Activated CD4-positive, alpha-beta T cell treated with anti-CD3 and anti-CD28 coated beads for 36 hours (primary cell): ENCODE measurements at regions not wholly inside any gene's neighbourhood (a gene's known extent, or its start where the extent isn't known, plus 50 kb on each side); places are given as distances from the start of the nearest gene placed in this dataset.

ENCODE experiments used
- ATAC-seq: fragments of 200-7000 bp; cut with Tn5 transposase; one replicate; pipeline ENCODE4 v1.10.0; 2021; ENCODE audit warnings: mild to moderate bottlenecking, moderate library complexity
- CTCF ChIA-PET: fragments of 350-600 bp; sonication (Branson Sonifier 250); formaldehyde crosslinking; loops from one replicate; lab custom pipeline; 2021; ENCODE audit warnings: antibody characterized with exemption; lab: Charles Lee
- POLR2A ChIA-PET: fragments of 350-600 bp; sonication (Branson Sonifier 250); formaldehyde crosslinking; loops from one replicate; lab custom pipeline; 2021; ENCODE audit warnings: antibody characterized with exemption, inconsistent platforms; lab: Charles Lee
- DNase-seq: peaks from one replicate; pipeline ENCODE4 v3.0.0-alpha.2; 2020
- H3K27ac Mint-ChIP-seq: one replicate; pipeline ENCODE4 v1.8.0; 2021; ENCODE audit warnings: mixed read lengths
- H3K27me3 Mint-ChIP-seq: one replicate; pipeline ENCODE4 v1.8.0; 2021; ENCODE audit warnings: mixed read lengths
- H3K36me3 Mint-ChIP-seq: one replicate; pipeline ENCODE4 v1.8.0; 2021; ENCODE audit warnings: low read depth, mixed read lengths
- H3K4me1 Mint-ChIP-seq: one replicate; pipeline ENCODE4 v1.8.0; 2021; ENCODE audit warnings: mixed read lengths
- H3K4me3 Mint-ChIP-seq: one replicate; pipeline ENCODE4 v1.8.0; 2021; ENCODE audit warnings: mild to moderate bottlenecking, moderate library complexity, mixed read lengths
- H3K9me3 Mint-ChIP-seq: one replicate; pipeline ENCODE4 v1.8.0; 2021; ENCODE audit warnings: low read depth, mixed read lengths
- intact Hi-C, 2 experiments: fragments of 100-400 bp; cut with DNase I in 1 of 2; cut with micrococcal nuclease in 1 of 2; formaldehyde crosslinking; loops; one replicate each; pipeline versions ENCODE4 v1.14.2 to v1.15.1; 2022 to 2024; cut with DNase I, micrococcal nuclease

- Mint-ChIP-seq H3K4me1 (no peaks in the 10 kb centered on the region), H3K36me3 (no peaks in the 10 kb centered on the region), H3K4me3 (no peak overlapping the region), H3K9me3 (peaks cover 2% of the 10 kb centered on the region), H3K27me3 (peaks cover 3% of the 10 kb centered on the region), H3K27ac (no peak overlapping the region)
- no peak for ATAC-seq
- intact Hi-C loops = no loop called here
- CTCF ChIA-PET = no interaction called here
- POLR2A ChIA-PET = no interaction called here
- DNase-seq = no peak
Observed at GRCh38 chr15:47983533-47983932, 137.3 kb upstream of the SLC24A5 start.

DNA sequence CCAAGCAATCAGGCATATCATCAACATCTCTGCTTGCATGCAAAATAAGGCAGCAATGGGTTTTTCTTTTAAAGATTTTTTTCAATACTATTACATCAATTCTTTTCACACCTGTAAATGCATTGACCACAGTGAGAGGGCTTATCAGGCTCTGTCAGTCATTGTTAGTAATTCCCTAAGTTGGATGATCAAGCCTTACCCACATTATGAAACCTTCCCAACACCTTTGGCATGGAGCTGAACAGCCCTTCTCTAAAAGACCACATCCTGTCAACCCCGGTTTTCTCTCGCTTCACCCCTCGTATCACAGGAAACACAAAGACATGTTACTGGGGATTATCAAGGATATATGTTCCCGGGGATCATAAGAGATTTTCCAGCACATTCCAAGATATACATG, 135.2 kb upstream of the SLC24A5 start:
- intact Hi-C loops = loop anchor here in 1 of 2 experiments (5.0 kb wide), 2 partner anchors 513 to 1673 kb away; no protein-coding TSS in a partner anchor
- H3K9me3 Mint-ChIP-seq = no peaks in the 10 kb centered on the region

GRCh38 chr15:47987461-47987860, 133.3 kb upstream of the SLC24A5 start:
- intact Hi-C loops = loop anchor here in 1 of 2 experiments (5.0 kb wide), 2 partner anchors 515 to 1675 kb away; no protein-coding TSS in a partner anchor
- ChIA-PET POLR2A (no interaction called here), CTCF (interaction anchor here (0.6 to 1.7 kb wide), 7 partner anchors 85 to 1677 kb away, joined by 3 to 21 read pairs (median 3); no protein-coding TSS in a partner anchor)
- H3K36me3 Mint-ChIP-seq = no peaks in the 10 kb centered on the region
- ATAC-seq (no peak), DNase-seq (no peak)
- H3K9me3 Mint-ChIP-seq = no peaks in the 10 kb centered on the region
- H3K4me3 Mint-ChIP-seq = no peak overlapping the region
- no peaks in the 10 kb centered on the region for H3K4me1 Mint-ChIP-seq
- H3K27ac Mint-ChIP-seq = no peak overlapping the region
- H3K27me3 Mint-ChIP-seq = no peaks in the 10 kb centered on the region

More for the DNA sequence above, 135.2 kb upstream of the SLC24A5 start:
- CTCF ChIA-PET = interaction anchor here (0.7 kb wide), 1 partner anchor 511 kb away, joined by 3 read pairs; no protein-coding TSS in a partner anchor
- H3K27me3 Mint-ChIP-seq = no peaks in the 10 kb centered on the region
- POLR2A ChIA-PET = no interaction called here
- H3K4me1 Mint-ChIP-seq = no peaks in the 10 kb centered on the region
- DNase-seq (no peak), ATAC-seq (no peak)
- H3K36me3 Mint-ChIP-seq = no peaks in the 10 kb centered on the region
- H3K4me3 Mint-ChIP-seq = no peak overlapping the region
- H3K27ac Mint-ChIP-seq = no peak overlapping the region

DNA sequence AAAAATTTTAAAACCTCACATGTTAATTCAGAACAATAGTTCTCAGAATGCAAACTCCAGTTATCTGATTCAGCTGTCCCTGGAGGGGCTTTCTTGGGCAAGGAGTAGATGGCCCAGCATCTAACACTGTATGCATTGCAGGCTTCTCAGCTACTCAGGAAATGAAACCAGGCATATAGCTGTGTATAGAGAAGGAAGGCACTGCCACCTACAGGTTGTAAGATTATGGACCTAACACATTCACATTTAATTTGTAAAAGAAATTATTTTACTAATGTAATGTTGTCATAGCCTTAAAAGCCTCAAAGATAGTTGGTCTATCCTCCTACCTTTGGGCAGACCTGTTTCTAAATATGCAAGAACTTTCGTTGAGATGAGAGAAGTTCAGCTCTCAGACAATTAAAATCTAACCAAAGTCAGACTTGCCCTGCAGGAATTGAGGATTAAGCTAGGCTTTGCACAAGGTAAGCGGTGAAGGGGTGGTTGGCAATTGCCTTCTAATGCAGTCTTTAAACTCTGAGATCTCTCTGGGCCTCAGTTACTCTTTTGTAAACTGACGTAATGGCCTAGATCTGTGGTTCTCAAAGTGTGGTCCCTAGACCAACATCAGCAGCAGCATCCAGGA, 132.8 kb upstream of the SLC24A5 start:
- CTCF ChIA-PET = interaction anchor here (0.6 to 1.7 kb wide), 7 partner anchors 270 to 1678 kb away, joined by 3 to 21 read pairs (median 3); no protein-coding TSS in a partner anchor

GRCh38 chr15:47988564-47988963, 132.2 kb upstream of the SLC24A5 start:
- intact Hi-C loops = loop anchor here (1.0 to 5.0 kb wide), 8 partner anchors 276 to 1676 kb away; no protein-coding TSS in a partner anchor
- DNase-seq (no peak), ATAC-seq (no peak)
- no peaks in the 10 kb centered on the region for H3K36me3 Mint-ChIP-seq
- no peaks in the 10 kb centered on the region for H3K27me3 Mint-ChIP-seq
- no peaks in the 10 kb centered on the region for H3K4me1 Mint-ChIP-seq
- no peaks in the 10 kb centered on the region for H3K9me3 Mint-ChIP-seq
- POLR2A ChIA-PET = no interaction called here
- no peak overlapping the region for H3K27ac Mint-ChIP-seq
- no peak overlapping the region for H3K4me3 Mint-ChIP-seq
- CTCF ChIA-PET = interaction anchor here (0.6 to 1.7 kb wide), 5 partner anchors 276 to 793 kb away, joined by 3 to 21 read pairs (median 3); no protein-coding TSS in a partner anchor

More for the DNA sequence above, 132.8 kb upstream of the SLC24A5 start:
- intact Hi-C loops = loop anchor here (1.0 to 5.0 kb wide), 8 partner anchors 275 to 1676 kb away; no protein-coding TSS in a partner anchor
- no peaks in the 10 kb centered on the region for H3K9me3 Mint-ChIP-seq
- no peaks in the 10 kb centered on the region for H3K36me3 Mint-ChIP-seq
- DNase-seq = peak; percentile 17
- no peaks in the 10 kb centered on the region for H3K27me3 Mint-ChIP-seq
- peak; percentile 64 for ATAC-seq
- POLR2A ChIA-PET = no interaction called here
- no peak overlapping the region for H3K27ac Mint-ChIP-seq
- H3K4me1 Mint-ChIP-seq = no peaks in the 10 kb centered on the region
- H3K4me3 Mint-ChIP-seq = no peak overlapping the region

DNA sequence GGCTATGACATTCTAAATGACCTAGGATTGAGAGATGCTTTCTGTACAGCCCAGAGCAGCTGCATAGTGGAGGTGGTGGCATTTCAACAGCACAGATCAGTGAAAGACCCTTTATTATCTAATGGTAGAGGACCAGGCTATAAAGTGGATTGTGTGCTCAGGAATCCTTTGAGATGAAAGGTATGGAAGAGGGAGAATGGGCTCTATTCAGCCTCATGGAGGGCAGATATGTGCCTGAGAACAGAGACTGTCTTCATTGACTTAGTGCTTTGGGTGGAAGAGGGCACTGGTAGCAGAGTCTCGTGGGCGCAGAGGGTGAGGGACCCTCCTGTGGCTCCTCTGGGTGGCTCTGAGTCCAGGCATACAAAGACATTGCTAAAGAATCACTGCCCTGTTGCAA, 130.0 kb upstream of the SLC24A5 start:
- intact Hi-C loops = no loop called here
- CTCF ChIA-PET = no interaction called here
- Mint-ChIP-seq H3K4me3 (no peak overlapping the region), H3K9me3 (no peaks in the 10 kb centered on the region), H3K27ac (no peak overlapping the region), H3K4me1 (no peaks in the 10 kb centered on the region), H3K36me3 (no peaks in the 10 kb centered on the region), H3K27me3 (no peaks in the 10 kb centered on the region)
- no peak for DNase-seq
- no peak for ATAC-seq
- POLR2A ChIA-PET = no interaction called here

GRCh38 chr15:47991357-47991756, 129.4 kb upstream of the SLC24A5 start:
- Mint-ChIP-seq H3K4me1 (no peaks in the 10 kb centered on the region), H3K9me3 (no peaks in the 10 kb centered on the region), H3K27me3 (no peaks in the 10 kb centered on the region), H3K36me3 (no peaks in the 10 kb centered on the region), H3K4me3 (no peak overlapping the region), H3K27ac (no peak overlapping the region)
- DNase-seq (no peak), ATAC-seq (no peak)
- POLR2A ChIA-PET = no interaction called here
- CTCF ChIA-PET = no interaction called here
- intact Hi-C loops = no loop called here

GRCh38 chr15:47993051-47993450, 127.7 kb upstream of the SLC24A5 start:
- POLR2A ChIA-PET = no interaction called here

GRCh38 chr15:47997195-47998080, 123.4 kb upstream of the SLC24A5 start:
- Mint-ChIP-seq H3K4me3 (no peak overlapping the region), H3K4me1 (no peaks in the 10 kb centered on the region), H3K9me3 (no peaks in the 10 kb centered on the region), H3K36me3 (no peaks in the 10 kb centered on the region), H3K27ac (no peak overlapping the region), H3K27me3 (peaks cover 5% of the 10 kb centered on the region)
- ChIA-PET CTCF (no interaction called here), POLR2A (no interaction called here)
- ATAC-seq (no peak), DNase-seq (no peak)
- intact Hi-C loops = no loop called here

More at GRCh38 chr15:47993051-47993450, 127.7 kb upstream of the SLC24A5 start:
- H3K4me3 Mint-ChIP-seq = no peak overlapping the region
- intact Hi-C loops = no loop called here
- no peaks in the 10 kb centered on the region for H3K36me3 Mint-ChIP-seq
- ATAC-seq (no peak), DNase-seq (no peak)
- H3K27ac Mint-ChIP-seq = no peak overlapping the region
- no peaks in the 10 kb centered on the region for H3K9me3 Mint-ChIP-seq
- peaks cover 2% of the 10 kb centered on the region for H3K27me3 Mint-ChIP-seq
- H3K4me1 Mint-ChIP-seq = no peaks in the 10 kb centered on the region
- CTCF ChIA-PET = no interaction called here

DNA sequence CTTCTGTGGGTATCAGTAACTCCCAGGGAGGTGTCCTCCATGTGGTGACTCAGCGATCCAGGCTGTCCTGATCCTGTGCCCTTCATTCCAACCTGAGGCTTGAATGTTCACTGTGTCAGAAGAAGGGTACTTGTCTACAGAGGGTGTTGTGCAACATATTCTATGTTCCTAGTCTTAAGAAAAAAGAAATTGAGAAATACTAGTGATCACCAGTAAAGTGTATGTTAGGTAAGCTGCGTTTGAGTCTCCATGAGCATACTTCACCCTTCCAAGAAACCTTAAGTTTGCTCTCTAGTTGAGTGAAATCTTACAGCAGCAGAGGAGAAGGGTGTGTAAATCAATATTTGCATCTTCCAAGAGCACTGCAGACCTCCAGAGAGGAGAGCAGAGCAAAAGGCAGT, 122.2 kb upstream of the SLC24A5 start:
- peaks cover 5% of the 10 kb centered on the region for H3K27me3 Mint-ChIP-seq
- intact Hi-C loops = no loop called here

DNA sequence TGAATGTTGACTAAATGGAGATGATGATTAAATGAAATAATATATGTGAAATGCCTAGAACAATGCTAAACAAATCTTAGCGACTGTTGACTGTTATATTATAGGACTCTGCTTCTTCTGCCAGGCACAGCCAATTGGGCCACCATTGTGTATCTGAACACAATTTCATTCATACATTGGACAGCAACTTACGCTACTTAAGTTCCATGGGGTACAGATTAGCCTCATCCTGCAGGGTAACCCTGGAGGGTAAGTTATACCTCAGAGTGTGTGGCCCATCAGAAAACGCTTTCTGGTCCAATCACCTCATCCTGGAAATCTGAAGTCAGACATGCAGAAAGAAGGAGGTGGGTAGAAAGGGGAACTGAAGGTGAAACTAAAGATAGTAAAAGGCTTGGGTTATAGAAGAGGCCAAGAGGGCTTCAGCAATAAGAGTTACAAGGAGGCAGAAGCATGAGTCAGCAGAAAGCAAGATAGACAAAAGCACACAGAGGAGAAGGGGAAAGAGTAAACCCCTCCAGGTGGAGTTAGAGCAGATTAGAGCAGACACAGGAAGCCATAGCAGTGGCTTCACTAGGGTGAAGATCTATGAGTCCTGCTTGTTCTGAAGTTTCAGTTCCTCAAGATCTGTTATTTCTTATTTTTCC, 119.3 kb upstream of the SLC24A5 start:
- Mint-ChIP-seq H3K27ac (no peak overlapping the region), H3K4me3 (no peak overlapping the region), H3K27me3 (peaks cover 5% of the 10 kb centered on the region), H3K4me1 (no peaks in the 10 kb centered on the region), H3K36me3 (no peaks in the 10 kb centered on the region), H3K9me3 (no peaks in the 10 kb centered on the region)
- ATAC-seq (no peak), DNase-seq (no peak)
- ChIA-PET CTCF (no interaction called here), POLR2A (no interaction called here)
- intact Hi-C loops = no loop called here

More for the DNA sequence above, 122.2 kb upstream of the SLC24A5 start:
- DNase-seq = no peak
- CTCF ChIA-PET = no interaction called here
- Mint-ChIP-seq H3K9me3 (no peaks in the 10 kb centered on the region), H3K27ac (no peak overlapping the region), H3K4me1 (no peaks in the 10 kb centered on the region), H3K4me3 (no peak overlapping the region), H3K36me3 (no peaks in the 10 kb centered on the region)
- POLR2A ChIA-PET = no interaction called here
- ATAC-seq = no peak
